ENCODE measurements at regions not wholly inside any gene's neighbourhood (a gene's known extent, or its start where the extent isn't known, plus 50 kb on each side); places are given as distances from the start of the nearest gene placed in this dataset.
A peak's percentile ranks its signal among the peaks of the same experiment; 100 is the strongest.

DNA sequence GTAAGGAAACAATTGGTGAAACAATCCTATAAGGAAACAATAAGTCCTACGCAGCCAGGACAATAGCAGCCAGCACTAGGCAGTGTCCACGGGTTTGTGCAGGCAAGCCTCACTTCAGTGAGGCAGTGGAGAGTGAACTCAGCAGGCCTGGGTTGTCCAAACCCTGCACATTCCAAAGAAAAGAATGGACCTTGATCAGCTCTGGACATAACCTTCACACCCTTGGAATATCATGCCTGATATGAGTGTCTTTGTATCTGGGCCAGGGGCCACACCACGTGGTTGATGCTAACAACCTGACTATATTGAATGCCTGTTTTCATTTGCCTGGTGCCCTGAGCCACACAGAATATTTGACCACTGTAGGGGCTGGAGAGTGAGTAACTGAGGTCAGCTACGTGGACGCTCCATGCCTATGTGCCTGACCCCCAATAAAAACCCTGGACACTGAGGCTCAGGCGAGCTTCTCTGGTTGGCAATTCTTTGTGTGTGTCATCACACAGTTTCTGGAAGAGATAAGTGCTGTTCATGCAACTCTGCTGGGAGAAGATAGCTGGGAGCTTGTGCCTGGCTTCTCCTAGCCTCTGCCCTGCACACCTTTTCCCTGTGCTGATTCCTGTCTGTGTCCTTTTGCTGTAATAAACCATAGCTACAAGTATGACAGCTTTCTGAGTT is 81.4 kb upstream of the NCOR2 start:
- Histone ChIP-seq H3K9ac (ENCODE audit: low read length) (no peak overlapping the region), H3K4ac (ENCODE audit: low read depth, low read length) (no peak overlapping the region), H3K27ac (ENCODE audit: low read depth, low read length) (no peak overlapping the region), H3K14ac (ENCODE audit: low read length) (no peak overlapping the region), H2BK5ac (ENCODE audit: low read depth, low read length, poor library complexity) (no peak overlapping the region), H2AK5ac (ENCODE audit: low read length) (no peak overlapping the region), H3K36me3 (ENCODE audit: control insufficient read depth in 1 of 2, insufficient read depth in 2 of 2, low read length in 2 of 2) (no peaks in the 10 kb centered on the region), H3K79me1 (ENCODE audit: low read length) (no peaks in the 10 kb centered on the region), H3K4me1 (ENCODE audit: control insufficient read depth in 1 of 2, insufficient read depth in 2 of 2, low read length in 2 of 2) (no peaks in the 10 kb centered on the region), H3K9me3 (ENCODE audit: insufficient read depth, low read depth, low read length) (peaks cover 12% of the 10 kb centered on the region), H2AFZ (ENCODE audit: insufficient read depth, low read length, poor library complexity) (no peak overlapping the region), H2BK120ac (ENCODE audit: insufficient read depth, low read length, poor library complexity) (no peak overlapping the region), H3K4me3 (ENCODE audit: low read depth, low read length) (no peak overlapping the region), H3K27me3 (ENCODE audit: insufficient read depth, low read length) (no peaks in the 10 kb centered on the region), H3K23ac (ENCODE audit: low read length) (no peak overlapping the region), H4K8ac (ENCODE audit: low read depth, low read length) (no peak overlapping the region), H4K12ac (ENCODE audit: low read depth, low read length) (no peak overlapping the region), H3K4me2 (ENCODE audit: low read length) (no peak overlapping the region), H4K91ac (ENCODE audit: low read depth, low read length) (no peak overlapping the region), H2BK12ac (ENCODE audit: low read length) (no peak overlapping the region), H3K18ac (ENCODE audit: low read length) (no peak overlapping the region), H3K79me2 (ENCODE audit: control insufficient read depth, insufficient read depth, low read length, poor library complexity) (no peaks in the 10 kb centered on the region)
- WGBS (ENCODE audit: extremely low coverage, insufficient coverage, insufficient read length) = no CpG with 5 or more reads among the region's 6 CpGs
- no peak for DNase-seq

GRCh38 chr12:124647316-124647715 is 79.9 kb upstream of the NCOR2 start:
- H3K27ac ChIP-seq (ENCODE audit: low read depth, low read length) = no peak overlapping the region
- H3K79me1 ChIP-seq (ENCODE audit: low read length) = no peaks in the 10 kb centered on the region
- no peak overlapping the region for H3K4me3 ChIP-seq (ENCODE audit: low read depth, low read length)
- H2AFZ ChIP-seq (ENCODE audit: insufficient read depth, low read length, poor library complexity) = no peak overlapping the region
- H3K27me3 ChIP-seq (ENCODE audit: insufficient read depth, low read length) = no peaks in the 10 kb centered on the region
- H3K23ac ChIP-seq (ENCODE audit: low read length) = no peak overlapping the region
- no peak overlapping the region for H3K14ac ChIP-seq (ENCODE audit: low read length)
- H3K4me1 ChIP-seq (ENCODE audit: control insufficient read depth in 1 of 2, insufficient read depth in 2 of 2, low read length in 2 of 2) = no peaks in the 10 kb centered on the region
- H4K12ac ChIP-seq (ENCODE audit: low read depth, low read length) = no peak overlapping the region
- H3K18ac ChIP-seq (ENCODE audit: low read length) = no peak overlapping the region
- no CpG with 5 or more reads among the region's 6 CpGs for WGBS (ENCODE audit: extremely low coverage, insufficient coverage, insufficient read length)
- no peak for DNase-seq
- H4K91ac ChIP-seq (ENCODE audit: low read depth, low read length) = no peak overlapping the region
- no peak overlapping the region for H2BK12ac ChIP-seq (ENCODE audit: low read length)
- no peak overlapping the region for H3K4me2 ChIP-seq (ENCODE audit: low read length)
- H2BK120ac ChIP-seq (ENCODE audit: insufficient read depth, low read length, poor library complexity) = no peak overlapping the region
- H2AK5ac ChIP-seq (ENCODE audit: low read length) = no peak overlapping the region
- peaks cover 12% of the 10 kb centered on the region for H3K9me3 ChIP-seq (ENCODE audit: insufficient read depth, low read depth, low read length)
- H3K36me3 ChIP-seq (ENCODE audit: control insufficient read depth in 1 of 2, insufficient read depth in 2 of 2, low read length in 2 of 2) = no peaks in the 10 kb centered on the region
- no peak overlapping the region for H3K4ac ChIP-seq (ENCODE audit: low read depth, low read length)
- H2BK5ac ChIP-seq (ENCODE audit: low read depth, low read length, poor library complexity) = no peak overlapping the region
- H3K9ac ChIP-seq (ENCODE audit: low read length) = no peak overlapping the region
- no peak overlapping the region for H4K8ac ChIP-seq (ENCODE audit: low read depth, low read length)
- H3K79me2 ChIP-seq (ENCODE audit: control insufficient read depth, insufficient read depth, low read length, poor library complexity) = no peaks in the 10 kb centered on the region

- H3K18ac ChIP-seq (ENCODE audit: low read length) = no peak overlapping the region
- H3K4me2 ChIP-seq (ENCODE audit: low read length) = no peak overlapping the region
- H3K23ac ChIP-seq (ENCODE audit: low read length) = no peak overlapping the region
- H4K91ac ChIP-seq (ENCODE audit: low read depth, low read length) = no peak overlapping the region
- H3K79me2 ChIP-seq (ENCODE audit: control insufficient read depth, insufficient read depth, low read length, poor library complexity) = no peaks in the 10 kb centered on the region
- no peak overlapping the region for H3K27ac ChIP-seq (ENCODE audit: low read depth, low read length)
- peaks cover 12% of the 10 kb centered on the region for H3K9me3 ChIP-seq (ENCODE audit: insufficient read depth, low read depth, low read length)
- H3K4ac ChIP-seq (ENCODE audit: low read depth, low read length) = no peak overlapping the region
- no peak overlapping the region for H4K12ac ChIP-seq (ENCODE audit: low read depth, low read length)
- H3K14ac ChIP-seq (ENCODE audit: low read length) = no peak overlapping the region
- no peak overlapping the region for H2AFZ ChIP-seq (ENCODE audit: insufficient read depth, low read length, poor library complexity)
- no peaks in the 10 kb centered on the region for H3K4me1 ChIP-seq (ENCODE audit: control insufficient read depth in 1 of 2, insufficient read depth in 2 of 2, low read length in 2 of 2)
- no peaks in the 10 kb centered on the region for H3K36me3 ChIP-seq (ENCODE audit: control insufficient read depth in 1 of 2, insufficient read depth in 2 of 2, low read length in 2 of 2)
- WGBS (ENCODE audit: extremely low coverage, insufficient coverage, insufficient read length) = no CpG with 5 or more reads among the region's 34 CpGs
- H3K79me1 ChIP-seq (ENCODE audit: low read length) = no peaks in the 10 kb centered on the region
- H2BK12ac ChIP-seq (ENCODE audit: low read length) = no peak overlapping the region
- no peak for DNase-seq
- H3K4me3 ChIP-seq (ENCODE audit: low read depth, low read length) = no peak overlapping the region
- H2AK5ac ChIP-seq (ENCODE audit: low read length) = no peak overlapping the region
- H4K8ac ChIP-seq (ENCODE audit: low read depth, low read length) = no peak overlapping the region
- no peak overlapping the region for H2BK120ac ChIP-seq (ENCODE audit: insufficient read depth, low read length, poor library complexity)
- no peaks in the 10 kb centered on the region for H3K27me3 ChIP-seq (ENCODE audit: insufficient read depth, low read length)
- H2BK5ac ChIP-seq (ENCODE audit: low read depth, low read length, poor library complexity) = no peak overlapping the region
- no peak overlapping the region for H3K9ac ChIP-seq (ENCODE audit: low read length)
These were observed 79.2 kb upstream of the NCOR2 start for GRCh38 chr12:124646385-124647230.

- H3K4me1 ChIP-seq (ENCODE audit: control insufficient read depth in 1 of 2, insufficient read depth in 2 of 2, low read length in 2 of 2) = no peaks in the 10 kb centered on the region
- H4K8ac ChIP-seq (ENCODE audit: low read depth, low read length) = no peak overlapping the region
- no peak overlapping the region for H3K27ac ChIP-seq (ENCODE audit: low read depth, low read length)
- WGBS (ENCODE audit: extremely low coverage, insufficient coverage, insufficient read length) = no CpG with 5 or more reads among the region's 18 CpGs
- H3K23ac ChIP-seq (ENCODE audit: low read length) = no peak overlapping the region
- H3K36me3 ChIP-seq (ENCODE audit: control insufficient read depth in 1 of 2, insufficient read depth in 2 of 2, low read length in 2 of 2) = no peaks in the 10 kb centered on the region
- no peak overlapping the region for H2AK5ac ChIP-seq (ENCODE audit: low read length)
- H3K4me2 ChIP-seq (ENCODE audit: low read length) = no peak overlapping the region
- no peak overlapping the region for H3K4me3 ChIP-seq (ENCODE audit: low read depth, low read length)
- peak in 1 of 2 donors; percentile 47 for DNase-seq
- H3K27me3 ChIP-seq (ENCODE audit: insufficient read depth, low read length) = no peaks in the 10 kb centered on the region
- H4K91ac ChIP-seq (ENCODE audit: low read depth, low read length) = no peak overlapping the region
- H3K79me2 ChIP-seq (ENCODE audit: control insufficient read depth, insufficient read depth, low read length, poor library complexity) = no peaks in the 10 kb centered on the region
- no peaks in the 10 kb centered on the region for H3K79me1 ChIP-seq (ENCODE audit: low read length)
- H2BK120ac ChIP-seq (ENCODE audit: insufficient read depth, low read length, poor library complexity) = no peak overlapping the region
- no peak overlapping the region for H3K4ac ChIP-seq (ENCODE audit: low read depth, low read length)
- no peak overlapping the region for H4K12ac ChIP-seq (ENCODE audit: low read depth, low read length)
- H3K18ac ChIP-seq (ENCODE audit: low read length) = no peak overlapping the region
- peaks cover 13% of the 10 kb centered on the region for H3K9me3 ChIP-seq (ENCODE audit: insufficient read depth, low read depth, low read length)
- no peak overlapping the region for H2BK12ac ChIP-seq (ENCODE audit: low read length)
- no peak overlapping the region for H2AFZ ChIP-seq (ENCODE audit: insufficient read depth, low read length, poor library complexity)
- no peak overlapping the region for H3K9ac ChIP-seq (ENCODE audit: low read length)
- H3K14ac ChIP-seq (ENCODE audit: low read length) = no peak overlapping the region
- H2BK5ac ChIP-seq (ENCODE audit: low read depth, low read length, poor library complexity) = no peak overlapping the region
These were observed 78.3 kb upstream of the NCOR2 start for GRCh38 chr12:124645530-124646244.

Measured in trophoblast cell (in vitro differentiated cells and primary cell).